Vagina (tissue), 2 donors: ENCODE measurements at regions not wholly inside any gene's neighbourhood (a gene's known extent, or its start where the extent isn't known, plus 50 kb on each side); places are given as distances from the start of the nearest gene placed in this dataset.

Experiments used
- POLR2A ChIP-seq, 2 donors: fragments of 450-650 bp; IDR thresholded peaks; one replicate each; pipeline ENCODE4 v1.6.1; 2017; ENCODE audit warnings: antibody characterized with exemption in 2 of 2, mild to moderate bottlenecking in 2 of 2, moderate library complexity in 2 of 2
- POLR2AphosphoS5 ChIP-seq, 2 donors: sonication (generic); formaldehyde crosslinking; IDR thresholded peaks; one replicate each; pipeline ENCODE4 v1.9.0; 2017; ENCODE audit warnings: antibody characterized with exemption in 2 of 2, mild to moderate bottlenecking in 2 of 2, low read depth in 1 of 2; ENCODE audit not compliant: insufficient read depth in 1 of 2
- TF ChIP-seq, protein P1 (sequence below), 3 experiments: fragments of 450-650 bp in 2 of 3; fragments of 200-600 bp in 1 of 3; sonication (generic) in 1 of 3; IDR thresholded peaks; one replicate each; pipeline ENCODE4 v1.5.1; 2017 to 2019; ENCODE audit warnings: antibody characterized with exemption in 3 of 3, mild to moderate bottlenecking in 2 of 3, moderate library complexity in 2 of 3

DNA sequence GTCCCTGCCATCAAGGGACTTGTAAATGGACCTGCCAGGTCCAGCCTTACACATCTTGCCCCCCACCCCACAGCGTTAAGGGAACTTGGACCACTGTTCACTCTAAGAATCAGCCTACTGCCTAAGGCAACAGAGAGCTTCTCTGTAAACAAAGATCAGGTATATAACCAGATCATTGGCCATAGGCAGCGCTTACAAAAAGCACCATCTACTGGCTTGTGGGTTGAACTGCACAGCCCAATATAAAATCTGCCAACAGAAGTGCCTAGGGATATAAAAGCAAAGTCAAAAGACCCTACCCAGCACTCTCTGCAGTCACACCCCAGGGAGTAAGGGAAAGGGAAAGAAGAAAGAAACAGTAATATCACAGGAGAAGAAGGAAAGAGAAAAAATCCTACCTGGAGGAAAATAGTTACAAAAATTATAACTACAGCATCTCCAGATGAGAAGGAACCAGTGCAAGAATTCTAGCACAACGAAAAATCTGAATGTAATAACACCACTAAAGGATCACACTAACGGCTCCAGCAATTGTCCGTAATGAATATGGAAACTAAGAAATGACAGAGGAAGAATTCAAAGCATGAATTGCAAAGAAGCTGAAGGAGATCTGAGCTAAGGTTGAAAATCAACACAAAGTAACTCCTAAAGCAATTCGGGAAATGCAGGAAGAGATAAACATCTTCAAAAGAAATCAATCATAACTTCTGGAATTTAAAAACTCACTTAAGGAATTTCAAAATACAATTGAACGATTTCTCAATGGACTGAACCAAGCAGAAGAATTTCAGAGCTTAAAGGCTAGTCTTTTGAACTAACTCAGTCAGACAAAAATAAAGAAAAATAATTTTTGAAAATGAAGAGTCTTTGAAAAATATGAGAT is 95.2 kb upstream of the PCED1B start:
- TF ChIP-seq, protein P1, sequence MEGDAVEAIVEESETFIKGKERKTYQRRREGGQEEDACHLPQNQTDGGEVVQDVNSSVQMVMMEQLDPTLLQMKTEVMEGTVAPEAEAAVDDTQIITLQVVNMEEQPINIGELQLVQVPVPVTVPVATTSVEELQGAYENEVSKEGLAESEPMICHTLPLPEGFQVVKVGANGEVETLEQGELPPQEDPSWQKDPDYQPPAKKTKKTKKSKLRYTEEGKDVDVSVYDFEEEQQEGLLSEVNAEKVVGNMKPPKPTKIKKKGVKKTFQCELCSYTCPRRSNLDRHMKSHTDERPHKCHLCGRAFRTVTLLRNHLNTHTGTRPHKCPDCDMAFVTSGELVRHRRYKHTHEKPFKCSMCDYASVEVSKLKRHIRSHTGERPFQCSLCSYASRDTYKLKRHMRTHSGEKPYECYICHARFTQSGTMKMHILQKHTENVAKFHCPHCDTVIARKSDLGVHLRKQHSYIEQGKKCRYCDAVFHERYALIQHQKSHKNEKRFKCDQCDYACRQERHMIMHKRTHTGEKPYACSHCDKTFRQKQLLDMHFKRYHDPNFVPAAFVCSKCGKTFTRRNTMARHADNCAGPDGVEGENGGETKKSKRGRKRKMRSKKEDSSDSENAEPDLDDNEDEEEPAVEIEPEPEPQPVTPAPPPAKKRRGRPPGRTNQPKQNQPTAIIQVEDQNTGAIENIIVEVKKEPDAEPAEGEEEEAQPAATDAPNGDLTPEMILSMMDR (IDR thresholded peaks at IDR 0.05): peak in 1 of 3 experiments; percentile 20
- TF ChIP-seq POLR2A (IDR thresholded peaks at IDR 0.05) (no peak), POLR2AphosphoS5 (IDR thresholded peaks at IDR 0.05; ENCODE audit: insufficient read depth in 1 of 2, low read depth in 1 of 2) (no peak)
